ENCODE measurements at regions not wholly inside any gene's neighbourhood (a gene's known extent, or its start where the extent isn't known, plus 50 kb on each side); places are given as distances from the start of the nearest gene placed in this dataset.

DNA sequence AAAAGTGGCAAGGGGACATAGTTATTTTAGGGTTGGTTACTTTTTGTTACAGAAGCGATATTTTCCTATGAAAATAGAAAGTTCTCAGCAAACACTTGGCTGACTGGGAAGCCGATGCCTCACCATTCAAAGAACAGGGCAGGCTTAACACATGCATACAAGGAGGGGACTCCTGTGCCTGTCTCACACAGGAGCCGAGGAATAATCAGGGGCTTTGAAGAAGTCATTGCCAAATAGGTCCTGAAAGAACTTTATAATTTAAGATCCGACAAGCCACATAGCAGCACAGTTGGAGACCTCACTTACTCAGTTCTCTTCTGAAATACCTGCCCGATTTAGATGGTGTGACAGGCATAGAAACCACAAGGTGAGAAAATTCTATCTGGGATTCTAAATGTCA lies 389.8 kb downstream of the EMP1 start:
- Histone ChIP-seq H2AFZ (replicated peaks; ENCODE audit: low read length, poor library complexity) (no peak overlapping the region), H4K20me1 (ENCODE audit: insufficient read depth, low read length) (no peaks in the 10 kb centered on the region), H3K9me3 (ENCODE audit: control insufficient read depth, insufficient read depth, low read length) (no peaks in the 10 kb centered on the region), H2BK15ac (ENCODE audit: low read depth, low read length) (no peak overlapping the region), H3K4ac (ENCODE audit: low read depth, low read length) (no peak overlapping the region), H4K8ac (ENCODE audit: low read depth in 2 of 2, low read length in 2 of 2) (no peak overlapping the region), H3K23ac (ENCODE audit: low read depth, low read length) (no peak overlapping the region), H3K4me1 (ENCODE audit: control insufficient read depth, insufficient read depth, low read length) (no peaks in the 10 kb centered on the region), H2AK5ac (ENCODE audit: low read depth, low read length) (no peak overlapping the region), H3K79me1 (ENCODE audit: low read depth in 1 of 2, low read length in 2 of 2) (no peaks in the 10 kb centered on the region), H3K4me2 (ENCODE audit: low read depth, low read length) (no peak overlapping the region), H3K9ac (ENCODE audit: low read depth, low read length) (no peak overlapping the region), H3K27me3 (ENCODE audit: control insufficient read depth, insufficient read depth, low read length) (no peaks in the 10 kb centered on the region), H2BK20ac (ENCODE audit: low read depth, low read length) (no peak overlapping the region), H3K27ac (ENCODE audit: insufficient read depth, low read length) (no peak overlapping the region), H3K18ac (ENCODE audit: low read depth, low read length) (no peak overlapping the region), H3K14ac (replicated peaks; ENCODE audit: low read depth, low read length) (no peak overlapping the region), H4K5ac (ENCODE audit: low read depth, low read length) (no peak overlapping the region), H2BK5ac (ENCODE audit: low read depth, low read length, poor library complexity, severe bottlenecking) (no peak overlapping the region), H2BK120ac (ENCODE audit: low read depth, low read length) (no peak overlapping the region), H2AK9ac (replicated peaks; ENCODE audit: low read depth, low read length, poor library complexity) (no peak overlapping the region), H3K4me3 (ENCODE audit: insufficient read depth, low read depth, low read length) (no peak overlapping the region), H3K9me1 (ENCODE audit: insufficient read depth, low read length) (no peaks in the 10 kb centered on the region), H4K91ac (ENCODE audit: insufficient read depth, low read depth, low read length) (no peak overlapping the region), H3K36me3 (ENCODE audit: control insufficient read depth, insufficient read depth, low read length) (no peaks in the 10 kb centered on the region), H3K56ac (ENCODE audit: extremely low read depth, insufficient read depth, low read length) (no peak overlapping the region)
- WGBS, 2 experiments (ENCODE audit: extremely low coverage in 2 of 2, insufficient read length in 1 of 2): no CpG with 5 or more reads among the region's 5 CpGs
- CTCF ChIA-PET: no interaction called here
- dilution Hi-C loops (cut with HindIII; ENCODE audit: low sequenced_read_pairs, unreplicated experiment): no loop called here
- in situ Hi-C loops (cut with MboI; ENCODE audit: low sequenced_read_pairs): no loop called here
- BruUV-seq (replicated peaks): no TSS peak
- intact Hi-C loops (cut with micrococcal nuclease): no loop called here
- POLR2A ChIA-PET (ENCODE audit: unreplicated experiment): no interaction called here
- TF ChIP-seq CHD1 (IDR thresholded peaks at IDR 0.05; ENCODE audit: low read depth, low read length): no peak
- TF ChIP-seq, protein P1, sequence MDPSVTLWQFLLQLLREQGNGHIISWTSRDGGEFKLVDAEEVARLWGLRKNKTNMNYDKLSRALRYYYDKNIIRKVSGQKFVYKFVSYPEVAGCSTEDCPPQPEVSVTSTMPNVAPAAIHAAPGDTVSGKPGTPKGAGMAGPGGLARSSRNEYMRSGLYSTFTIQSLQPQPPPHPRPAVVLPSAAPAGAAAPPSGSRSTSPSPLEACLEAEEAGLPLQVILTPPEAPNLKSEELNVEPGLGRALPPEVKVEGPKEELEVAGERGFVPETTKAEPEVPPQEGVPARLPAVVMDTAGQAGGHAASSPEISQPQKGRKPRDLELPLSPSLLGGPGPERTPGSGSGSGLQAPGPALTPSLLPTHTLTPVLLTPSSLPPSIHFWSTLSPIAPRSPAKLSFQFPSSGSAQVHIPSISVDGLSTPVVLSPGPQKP (IDR thresholded peaks at IDR 0.05; ENCODE audit: borderline replicate concordance, low read depth, low read length): no peak
- no peak for DNase-seq
- ATAC-seq (ENCODE audit: low read depth): no peak

Data from IMR-90 (cell line).